ENCODE measurements at regions not wholly inside any gene's neighbourhood (a gene's known extent, or its start where the extent isn't known, plus 50 kb on each side); places are given as distances from the start of the nearest gene placed in this dataset.

GRCh38 chr5:136615251-136616119 lies 250.1 kb upstream of the TRPC7 start:
- TF ChIP-seq SP1 (IDR thresholded peaks at IDR 0.05) = no peak
- TF ChIP-seq HDGF (IDR thresholded peaks at IDR 0.05; ENCODE audit: borderline replicate concordance) = no peak
- TF ChIP-seq FOXA1 (IDR thresholded peaks at IDR 0.05) = no peak
- TF ChIP-seq SUZ12 (IDR thresholded peaks at IDR 0.05) = no peak
- TF ChIP-seq FOXK2 (IDR thresholded peaks at IDR 0.05) = no peak
- TF ChIP-seq ZNF384 (IDR thresholded peaks at IDR 0.05) = no peak
- no peak for TF ChIP-seq LEF1 (IDR thresholded peaks at IDR 0.05; ENCODE audit: borderline replicate concordance)
- TF ChIP-seq NFRKB (IDR thresholded peaks at IDR 0.05) = no peak
- POLR2A ChIA-PET = no interaction called here
- CTCF ChIA-PET = no interaction called here
- no peak for DNase-seq (ENCODE audit: extremely low spot score)

DNA sequence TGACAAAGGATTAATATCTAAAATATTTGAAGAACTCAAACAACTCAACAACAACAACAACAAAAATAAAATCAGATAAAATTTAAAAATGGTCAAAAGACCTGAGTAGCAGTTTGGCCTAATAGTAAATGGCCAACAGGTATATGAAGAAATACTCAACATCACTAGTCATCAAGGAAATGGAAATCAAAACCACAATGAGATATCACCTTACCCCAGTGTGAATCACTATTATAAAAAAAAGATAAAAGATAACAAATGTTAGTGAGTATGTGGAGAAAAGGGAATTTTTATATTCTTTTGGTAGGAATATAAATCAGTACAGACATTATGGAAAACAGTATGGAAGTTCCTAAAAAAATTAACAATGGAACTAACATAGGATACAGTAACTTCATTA lies 247.9 kb upstream of the TRPC7 start:
- ChIA-PET CTCF (no interaction called here), POLR2A (no interaction called here)
- DNase-seq (ENCODE audit: extremely low spot score) = no peak
- TF ChIP-seq FOXM1 (IDR thresholded peaks at IDR 0.05; ENCODE audit: borderline replicate concordance) (no peak), L3MBTL2 (conservative IDR thresholded peaks at IDR 0.05) (no peak), ELF4 (IDR thresholded peaks at IDR 0.05) (no peak), CTBP1 (IDR thresholded peaks at IDR 0.05; ENCODE audit: borderline replicate concordance) (no peak), FOXA1 (IDR thresholded peaks at IDR 0.05) (no peak), SP1 (IDR thresholded peaks at IDR 0.05) (no peak), ZNF384 (IDR thresholded peaks at IDR 0.05) (no peak), PKNOX1 (IDR thresholded peaks at IDR 0.05) (no peak), TARDBP (IDR thresholded peaks at IDR 0.05) (no peak), FOXK2 (IDR thresholded peaks at IDR 0.05) (no peak), HDGF (IDR thresholded peaks at IDR 0.05; ENCODE audit: borderline replicate concordance) (no peak), SUZ12 (IDR thresholded peaks at IDR 0.05) (no peak)

GRCh38 chr5:136605638-136606037 lies 240.3 kb upstream of the TRPC7 start:
- CTCF ChIA-PET = no interaction called here
- POLR2A ChIA-PET = no interaction called here
- TF ChIP-seq NFRKB (IDR thresholded peaks at IDR 0.05) = no peak
- no peak for TF ChIP-seq FOXM1 (IDR thresholded peaks at IDR 0.05; ENCODE audit: borderline replicate concordance)
- no peak for TF ChIP-seq TARDBP (IDR thresholded peaks at IDR 0.05)
- no peak for TF ChIP-seq HDGF (IDR thresholded peaks at IDR 0.05; ENCODE audit: borderline replicate concordance)
- DNase-seq (ENCODE audit: extremely low spot score) = no peak

GRCh38 chr5:136600306-136600705 lies 235.0 kb upstream of the TRPC7 start:
- POLR2A ChIA-PET = no interaction called here
- no peak for DNase-seq (ENCODE audit: extremely low spot score)
- CTCF ChIA-PET = no interaction called here
- TF ChIP-seq FOXM1 (IDR thresholded peaks at IDR 0.05; ENCODE audit: borderline replicate concordance) (no peak), ZNF384 (IDR thresholded peaks at IDR 0.05) (no peak), SP1 (IDR thresholded peaks at IDR 0.05) (no peak), FOXK2 (IDR thresholded peaks at IDR 0.05) (no peak), TARDBP (IDR thresholded peaks at IDR 0.05) (no peak), L3MBTL2 (conservative IDR thresholded peaks at IDR 0.05) (no peak), SUZ12 (IDR thresholded peaks at IDR 0.05) (no peak), CTBP1 (IDR thresholded peaks at IDR 0.05; ENCODE audit: borderline replicate concordance) (no peak), LEF1 (IDR thresholded peaks at IDR 0.05; ENCODE audit: borderline replicate concordance) (no peak), BHLHE40 (IDR thresholded peaks at IDR 0.05; ENCODE audit: borderline replicate concordance) (no peak), ARNT (IDR thresholded peaks at IDR 0.05) (no peak), HDGF (IDR thresholded peaks at IDR 0.05; ENCODE audit: borderline replicate concordance) (no peak), NFRKB (IDR thresholded peaks at IDR 0.05) (no peak), FOXA1 (IDR thresholded peaks at IDR 0.05) (no peak), PKNOX1 (IDR thresholded peaks at IDR 0.05) (no peak), ELF4 (IDR thresholded peaks at IDR 0.05) (no peak)

DNA sequence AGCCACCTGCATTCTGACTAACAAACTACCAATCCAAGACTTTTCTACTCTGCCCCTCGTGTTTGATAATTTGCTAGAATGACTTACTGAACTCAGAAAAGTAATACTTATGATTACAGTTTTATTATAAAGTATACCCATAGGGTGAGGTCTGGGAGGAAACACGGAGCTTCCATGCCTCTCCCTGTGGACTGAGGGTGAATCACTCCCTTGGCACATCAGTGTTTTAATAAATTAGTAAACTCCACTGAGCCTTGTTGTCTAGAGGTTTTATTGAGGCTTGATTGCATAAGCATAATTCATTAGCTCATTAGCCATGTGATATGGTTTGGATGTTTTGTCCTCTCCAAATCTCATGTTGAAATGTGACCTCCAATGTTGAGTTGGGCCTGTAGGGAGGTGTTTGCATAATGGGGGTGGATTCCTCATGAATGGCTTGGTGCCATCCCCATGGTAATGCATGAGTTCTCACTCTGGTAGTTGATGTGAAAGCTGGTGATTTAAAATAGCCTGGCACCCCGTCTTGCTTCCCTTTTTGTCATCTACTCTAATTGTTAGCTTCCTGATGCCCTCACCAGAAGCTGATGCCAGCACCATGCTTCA lies 233.6 kb upstream of the TRPC7 start:
- CTCF ChIA-PET = interaction anchor here (0.6 kb wide), 1 partner anchor 141 kb away, joined by 3 read pairs; no protein-coding TSS in a partner anchor
- no peak for DNase-seq (ENCODE audit: extremely low spot score)
- POLR2A ChIA-PET = no interaction called here
- no peak for TF ChIP-seq PKNOX1 (IDR thresholded peaks at IDR 0.05)
- no peak for TF ChIP-seq LEF1 (IDR thresholded peaks at IDR 0.05; ENCODE audit: borderline replicate concordance)
- no peak for TF ChIP-seq L3MBTL2 (conservative IDR thresholded peaks at IDR 0.05)
- TF ChIP-seq FOXK2 (IDR thresholded peaks at IDR 0.05) = no peak
- TF ChIP-seq SP1 (IDR thresholded peaks at IDR 0.05) = no peak
- no peak for TF ChIP-seq FOXA1 (IDR thresholded peaks at IDR 0.05)
- TF ChIP-seq CTBP1 (IDR thresholded peaks at IDR 0.05; ENCODE audit: borderline replicate concordance) = no peak
- no peak for TF ChIP-seq ARNT (IDR thresholded peaks at IDR 0.05)
- TF ChIP-seq ELF4 (IDR thresholded peaks at IDR 0.05) = no peak
- no peak for TF ChIP-seq FOXM1 (IDR thresholded peaks at IDR 0.05; ENCODE audit: borderline replicate concordance)
- TF ChIP-seq TARDBP (IDR thresholded peaks at IDR 0.05) = no peak
- TF ChIP-seq HDGF (IDR thresholded peaks at IDR 0.05; ENCODE audit: borderline replicate concordance) = no peak

DNA sequence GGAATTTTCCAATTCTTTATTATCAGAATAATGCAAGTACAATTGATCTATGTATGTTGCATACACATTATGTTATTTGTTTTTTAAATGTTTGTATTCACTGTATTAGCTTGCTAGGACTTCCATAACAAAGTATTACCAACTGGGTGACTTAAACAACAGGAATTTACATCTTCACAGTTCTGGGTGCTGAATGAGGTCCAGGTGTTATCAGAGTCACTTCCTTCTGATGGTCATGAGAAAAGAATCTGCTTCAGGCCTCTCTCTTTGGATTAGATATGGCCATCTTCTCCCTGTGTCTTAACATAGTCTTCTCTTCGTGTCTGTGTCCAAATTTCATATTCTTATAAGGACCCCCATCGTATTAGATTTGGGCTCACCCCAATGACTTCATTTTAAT lies 229.1 kb upstream of the TRPC7 start:
- DNase-seq (ENCODE audit: extremely low spot score) = no peak
- CTCF ChIA-PET = no interaction called here
- POLR2A ChIA-PET = no interaction called here
- TF ChIP-seq FOXM1 (IDR thresholded peaks at IDR 0.05; ENCODE audit: borderline replicate concordance) (no peak), FOXA1 (IDR thresholded peaks at IDR 0.05) (no peak), HDGF (IDR thresholded peaks at IDR 0.05; ENCODE audit: borderline replicate concordance) (no peak), PKNOX1 (IDR thresholded peaks at IDR 0.05) (no peak), L3MBTL2 (conservative IDR thresholded peaks at IDR 0.05) (no peak), ELF4 (IDR thresholded peaks at IDR 0.05) (no peak), ARNT (IDR thresholded peaks at IDR 0.05) (no peak), ZNF384 (IDR thresholded peaks at IDR 0.05) (no peak), BHLHE40 (IDR thresholded peaks at IDR 0.05; ENCODE audit: borderline replicate concordance) (no peak), FOXK2 (IDR thresholded peaks at IDR 0.05) (no peak), TARDBP (IDR thresholded peaks at IDR 0.05) (no peak), SP1 (IDR thresholded peaks at IDR 0.05) (no peak), NFRKB (IDR thresholded peaks at IDR 0.05) (no peak), LEF1 (IDR thresholded peaks at IDR 0.05; ENCODE audit: borderline replicate concordance) (no peak), CTBP1 (IDR thresholded peaks at IDR 0.05; ENCODE audit: borderline replicate concordance) (no peak), SUZ12 (IDR thresholded peaks at IDR 0.05) (no peak)
